Mucosa of descending colon (tissue), 3 donors: ENCODE measurements at regions not wholly inside any gene's neighbourhood (a gene's known extent, or its start where the extent isn't known, plus 50 kb on each side); places are given as distances from the start of the nearest gene placed in this dataset.
A peak's percentile ranks its signal among the peaks of the same experiment; 100 is the strongest.

Experiments used
- ATAC-seq: fragments of 200-7000 bp; cut with Tn5 transposase; one replicate; pipeline ENCODE4 v1.9.1; 2020; ENCODE audit warnings: mild to moderate bottlenecking, moderate library complexity
- DNase-seq, 3 donors: peaks; one replicate each; pipeline ENCODE4 v3.0.0-alpha.2; 2020
- H3K36me3 ChIP-seq: fragments of 200-600 bp; one replicate; pipeline ENCODE4 v1.8.0; 2021; ENCODE audit warnings: low read depth, mild to moderate bottlenecking
- H3K4me1 ChIP-seq: fragments of 200-600 bp; one replicate; pipeline ENCODE4 v1.8.0; 2021; ENCODE audit warnings: low read depth, mild to moderate bottlenecking
- H3K4me3 ChIP-seq: fragments of 200-600 bp; one replicate; pipeline ENCODE4 v1.8.0; 2021; ENCODE audit warnings: mild to moderate bottlenecking
- H3K9me3 ChIP-seq: fragments of 200-600 bp; one replicate; pipeline ENCODE4 v1.8.0; 2021; ENCODE audit warnings: mild to moderate bottlenecking
- intact Hi-C, 2 donors: fragments of 100-400 bp; cut with DNase I in 1 of 2; cut with micrococcal nuclease in 1 of 2; formaldehyde crosslinking; loops; one replicate each; pipeline versions ENCODE4 v1.11.0 to v1.11.1; 2022; cut with DNase I, micrococcal nuclease
- TF ChIP-seq, protein P1 (sequence below): fragments of 200-600 bp; IDR thresholded peaks from one replicate; pipeline ENCODE4 v1.8.0; 2022; ENCODE audit warnings: antibody characterized with exemption, mild to moderate bottlenecking
- donor health status: DM: no; HTN: no; CAD: no; lungs with moderate emphysema.
- donor health status: DM: no; HTN: no; CAD: no.
- donor health status: DM: no; HTN: yes; CAD: no.

DNA sequence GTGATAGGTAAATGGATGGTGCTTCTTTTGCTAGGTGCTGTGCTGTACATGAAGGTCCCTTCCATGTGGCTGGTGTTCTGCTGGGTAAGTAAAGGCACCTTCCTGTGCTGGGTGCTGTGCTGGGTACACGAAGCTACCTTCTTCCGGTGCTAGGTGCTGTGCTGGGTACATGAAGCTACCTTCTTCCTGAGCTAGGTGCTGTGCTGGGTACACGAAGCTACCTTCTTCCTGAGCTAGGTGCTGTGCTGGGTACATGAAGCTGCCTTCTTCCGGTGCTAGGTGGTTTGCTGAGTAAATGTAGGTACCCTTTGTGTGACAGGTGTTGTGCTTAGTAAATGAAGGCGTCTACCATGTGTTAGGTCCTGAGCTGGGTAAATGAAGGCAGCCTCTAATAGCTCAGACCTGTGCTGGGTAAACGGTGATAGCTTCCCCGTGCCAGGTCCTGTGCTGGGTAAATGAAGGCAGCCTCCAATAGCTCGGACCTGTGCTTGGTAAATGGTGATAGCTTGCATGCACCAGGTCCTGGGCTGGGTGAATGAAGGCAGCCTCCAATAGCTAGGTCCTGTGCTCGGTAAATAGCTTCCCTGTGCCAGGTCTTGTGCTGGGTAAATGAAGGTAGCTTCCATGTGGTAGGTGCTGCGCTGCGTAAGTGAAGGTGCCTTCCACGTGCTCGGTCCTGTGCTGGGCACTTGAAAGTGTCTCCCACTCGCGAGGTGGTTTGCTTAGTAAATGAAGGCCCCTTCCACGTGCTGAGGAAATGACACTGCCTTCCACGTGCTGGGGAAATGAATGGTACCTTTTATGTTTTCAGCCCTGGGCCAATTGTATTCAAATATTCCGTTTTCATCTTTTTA is 115.5 kb downstream of the ERMARD start:
- Histone ChIP-seq H3K4me1 (no peaks in the 10 kb centered on the region), H3K9me3 (no peaks in the 10 kb centered on the region), H3K4me3 (no peak overlapping the region), H3K36me3 (no peaks in the 10 kb centered on the region)
- ATAC-seq (no peak), DNase-seq (no peak)
- intact Hi-C loops, result no loop called here
- TF ChIP-seq, protein P1, sequence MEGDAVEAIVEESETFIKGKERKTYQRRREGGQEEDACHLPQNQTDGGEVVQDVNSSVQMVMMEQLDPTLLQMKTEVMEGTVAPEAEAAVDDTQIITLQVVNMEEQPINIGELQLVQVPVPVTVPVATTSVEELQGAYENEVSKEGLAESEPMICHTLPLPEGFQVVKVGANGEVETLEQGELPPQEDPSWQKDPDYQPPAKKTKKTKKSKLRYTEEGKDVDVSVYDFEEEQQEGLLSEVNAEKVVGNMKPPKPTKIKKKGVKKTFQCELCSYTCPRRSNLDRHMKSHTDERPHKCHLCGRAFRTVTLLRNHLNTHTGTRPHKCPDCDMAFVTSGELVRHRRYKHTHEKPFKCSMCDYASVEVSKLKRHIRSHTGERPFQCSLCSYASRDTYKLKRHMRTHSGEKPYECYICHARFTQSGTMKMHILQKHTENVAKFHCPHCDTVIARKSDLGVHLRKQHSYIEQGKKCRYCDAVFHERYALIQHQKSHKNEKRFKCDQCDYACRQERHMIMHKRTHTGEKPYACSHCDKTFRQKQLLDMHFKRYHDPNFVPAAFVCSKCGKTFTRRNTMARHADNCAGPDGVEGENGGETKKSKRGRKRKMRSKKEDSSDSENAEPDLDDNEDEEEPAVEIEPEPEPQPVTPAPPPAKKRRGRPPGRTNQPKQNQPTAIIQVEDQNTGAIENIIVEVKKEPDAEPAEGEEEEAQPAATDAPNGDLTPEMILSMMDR, result no peak

DNA sequence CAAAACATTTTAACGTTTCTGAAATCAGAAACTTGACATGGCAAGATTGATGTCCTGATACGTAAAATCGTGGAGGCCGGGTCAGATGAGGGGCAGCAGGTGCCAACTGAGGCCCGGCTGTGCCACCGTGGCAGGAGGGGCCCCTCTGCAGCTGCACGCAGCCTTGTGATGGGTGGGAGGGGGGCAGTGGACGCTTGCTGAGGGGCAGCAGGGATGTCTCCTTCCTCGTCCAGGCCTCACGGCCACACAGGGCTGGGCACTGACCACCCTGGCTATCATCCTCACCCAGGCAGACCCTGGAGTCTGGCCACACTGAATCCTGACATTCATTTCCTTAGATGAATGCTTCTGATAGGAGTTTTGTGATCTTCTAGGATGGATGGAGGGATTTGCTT is 114.7 kb downstream of the ERMARD start:
- Histone ChIP-seq H3K4me3 (no peak overlapping the region), H3K9me3 (no peaks in the 10 kb centered on the region), H3K36me3 (no peaks in the 10 kb centered on the region), H3K4me1 (no peaks in the 10 kb centered on the region)
- TF ChIP-seq, protein P1, result no peak
- ATAC-seq, result no peak
- no peak for DNase-seq
- intact Hi-C loops, result no loop called here

DNA sequence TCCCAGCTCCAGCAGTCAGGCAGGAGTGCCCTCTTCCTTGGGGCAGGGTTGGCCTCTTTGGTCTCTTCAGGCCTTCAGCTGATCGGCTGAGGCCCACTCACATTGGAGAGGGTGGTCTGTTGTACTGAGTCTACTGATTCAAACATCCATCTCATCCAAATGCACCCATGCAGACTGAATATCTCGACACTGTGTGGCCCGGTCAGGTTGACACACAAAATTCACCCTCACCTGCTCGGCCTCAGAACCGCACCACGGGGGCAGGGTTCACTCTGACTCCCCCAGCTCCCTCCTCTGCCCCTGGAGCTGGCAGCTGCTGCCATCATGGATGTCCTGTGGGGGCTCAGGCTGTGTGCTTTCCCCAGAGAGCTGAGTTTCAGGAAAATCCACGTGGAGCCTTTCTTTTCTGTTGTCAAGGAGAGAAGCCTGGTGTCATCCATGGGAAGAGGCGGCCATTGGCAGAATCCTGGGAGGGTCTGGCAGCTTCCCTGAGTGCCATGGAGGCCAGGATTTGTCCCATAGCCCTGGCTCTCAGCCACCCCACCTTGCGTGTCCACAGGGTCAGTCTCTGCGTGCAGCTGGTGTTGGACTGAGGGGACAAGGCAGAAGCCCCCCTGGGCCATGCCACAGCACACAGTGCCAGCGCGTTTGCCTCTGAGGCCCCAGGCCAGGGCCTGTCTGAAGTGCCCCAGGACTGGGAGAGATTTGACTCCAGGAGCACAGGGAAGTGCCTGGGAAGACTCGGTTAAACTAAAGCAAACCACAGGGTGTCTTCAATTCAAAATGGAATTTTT is 114.1 kb downstream of the ERMARD start:
- DNase-seq (no peak), ATAC-seq (no peak)
- TF ChIP-seq, protein P1, result no peak
- Histone ChIP-seq H3K9me3 (no peaks in the 10 kb centered on the region), H3K4me3 (no peak overlapping the region), H3K4me1 (no peaks in the 10 kb centered on the region), H3K36me3 (no peaks in the 10 kb centered on the region)
- intact Hi-C loops, result no loop called here

DNA sequence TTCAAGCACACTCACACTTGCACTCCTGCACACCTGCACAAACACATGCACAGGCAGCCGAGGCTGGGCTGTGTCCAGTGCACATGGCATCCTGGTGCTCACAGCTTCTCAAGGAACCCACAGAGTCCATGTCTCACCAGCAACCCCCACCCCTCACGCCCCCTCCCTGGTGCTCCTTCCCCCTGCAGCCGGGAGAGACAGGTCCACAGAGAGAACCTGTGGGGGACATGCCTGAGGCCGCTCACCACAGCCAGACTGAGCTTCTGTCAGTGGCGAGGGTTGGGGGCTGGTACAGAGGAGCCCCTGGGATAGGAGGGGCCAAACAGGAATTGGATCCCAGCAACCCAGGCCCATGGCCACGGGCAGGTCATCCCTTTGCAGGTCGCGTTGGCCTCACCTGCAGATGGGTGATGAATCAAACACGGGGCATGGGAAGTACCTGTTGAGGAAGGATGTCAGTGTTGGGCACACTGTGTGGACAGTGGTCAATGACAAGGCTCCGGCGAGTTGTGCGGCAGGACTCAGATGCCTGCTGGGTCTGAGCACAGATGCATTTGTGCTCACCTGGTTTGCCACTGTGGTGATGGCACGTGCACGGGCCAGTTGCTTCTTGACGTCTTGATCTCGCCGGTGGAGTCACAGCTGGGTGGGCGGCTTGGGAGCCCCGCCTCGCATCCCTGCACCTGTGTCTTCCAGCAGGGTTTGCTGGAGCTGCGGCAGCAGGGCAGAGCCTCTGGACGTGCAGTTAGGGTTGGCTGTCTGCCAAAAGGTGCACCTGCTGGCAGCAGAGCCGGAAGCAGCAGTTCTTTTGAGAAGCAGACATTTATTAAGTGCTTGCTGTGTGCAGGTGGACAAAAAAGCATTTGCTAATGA is 113.0 kb downstream of the ERMARD start:
- no peaks in the 10 kb centered on the region for H3K9me3 ChIP-seq
- TF ChIP-seq, protein P1, result no peak
- peak in 2 of 3 donors; percentile 45 to 46 for DNase-seq
- no peaks in the 10 kb centered on the region for H3K4me1 ChIP-seq
- ATAC-seq, result peak; percentile 45
- no peaks in the 10 kb centered on the region for H3K36me3 ChIP-seq
- intact Hi-C loops, result no loop called here
- H3K4me3 ChIP-seq, result no peak overlapping the region

DNA sequence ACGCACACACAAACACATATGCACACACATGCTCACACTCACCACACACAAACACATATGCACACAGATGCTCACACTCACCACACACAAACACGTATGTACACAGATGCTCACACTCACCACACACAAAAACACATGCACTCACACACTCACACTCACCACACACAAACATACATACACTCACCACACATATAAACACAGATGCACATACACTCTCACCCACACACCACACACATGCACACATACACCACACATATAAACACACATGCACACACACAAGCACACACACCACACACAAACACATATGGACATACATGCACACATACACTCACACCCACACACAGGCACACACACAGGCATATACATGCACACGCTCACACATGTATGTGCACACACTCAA is 112.3 kb downstream of the ERMARD start:
- intact Hi-C loops, result no loop called here
- Histone ChIP-seq H3K36me3 (no peaks in the 10 kb centered on the region), H3K4me1 (no peaks in the 10 kb centered on the region), H3K4me3 (no peak overlapping the region), H3K9me3 (no peaks in the 10 kb centered on the region)
- DNase-seq (no peak), ATAC-seq (no peak)
- TF ChIP-seq, protein P1, result no peak
